ENCODE measurements at regions not wholly inside any gene's neighbourhood (a gene's known extent, or its start where the extent isn't known, plus 50 kb on each side); places are given as distances from the start of the nearest gene placed in this dataset.

GRCh38 chr10:133026726-133027395 lies 60.9 kb upstream of the ADGRA1 start:
- Histone ChIP-seq H3K79me2 (ENCODE audit: control insufficient read depth, insufficient read depth, low read length) (no peaks in the 10 kb centered on the region), H3K4ac (ENCODE audit: low read depth, low read length) (no peak overlapping the region), H3K27ac (ENCODE audit: low read depth, low read length) (no peak overlapping the region), H2AK5ac (ENCODE audit: low read length) (no peak overlapping the region), H3K36me3 (ENCODE audit: control insufficient read depth, insufficient read depth, low read length) (no peaks in the 10 kb centered on the region), H3K18ac (ENCODE audit: low read length) (no peak overlapping the region), H3K9ac (ENCODE audit: low read length) (no peak overlapping the region), H3K4me2 (ENCODE audit: low read length) (no peak overlapping the region), H4K8ac (ENCODE audit: low read depth, low read length) (no peak overlapping the region), H4K5ac (ENCODE audit: low read length) (no peak overlapping the region), H2BK120ac (ENCODE audit: low read depth, low read length) (no peak overlapping the region), H3K79me1 (ENCODE audit: low read length) (no peaks in the 10 kb centered on the region), H3K23ac (ENCODE audit: low read length) (no peak overlapping the region), H3K56ac (ENCODE audit: low read length) (no peak overlapping the region), H3K27me3 (ENCODE audit: insufficient read depth, low read length, poor library complexity) (no peaks in the 10 kb centered on the region), H3K4me1 (ENCODE audit: control insufficient read depth, low read depth, low read length) (no peaks in the 10 kb centered on the region), H2BK15ac (replicated peaks; ENCODE audit: low read depth) (no peak overlapping the region), H2BK5ac (ENCODE audit: low read length) (no peak overlapping the region), H3K4me3 (ENCODE audit: low read length) (no peak overlapping the region)
- DNase-seq = no peak
- WGBS (ENCODE audit: extremely low coverage, insufficient coverage, low lambda C conversion rate) = no CpG with 5 or more reads among the region's 22 CpGs

DNA sequence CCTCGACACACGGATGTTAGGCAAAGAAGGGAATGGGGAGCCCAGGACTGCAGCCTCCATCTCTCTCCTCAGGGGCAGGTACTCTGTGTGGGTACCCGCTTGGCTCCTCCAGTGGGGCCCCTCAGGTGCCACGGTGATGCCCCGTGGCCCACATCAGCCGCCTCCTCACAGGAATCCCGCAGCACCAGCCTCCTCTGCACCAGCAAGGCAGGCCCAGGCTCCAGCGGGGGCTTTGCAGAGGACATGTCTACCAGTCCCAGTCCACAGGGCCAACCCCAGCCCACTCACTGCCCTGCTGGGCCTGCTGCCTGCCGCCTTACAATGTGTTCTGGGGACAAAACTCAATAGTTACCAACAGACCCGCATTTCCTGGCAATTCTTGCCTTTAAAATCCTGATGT lies 61.6 kb upstream of the ADGRA1 start:
- Histone ChIP-seq H3K27ac (ENCODE audit: low read depth, low read length) (no peak overlapping the region), H4K8ac (ENCODE audit: low read depth, low read length) (no peak overlapping the region), H3K56ac (ENCODE audit: low read length) (no peak overlapping the region), H2AK5ac (ENCODE audit: low read length) (no peak overlapping the region), H3K23ac (ENCODE audit: low read length) (no peak overlapping the region), H3K4me3 (ENCODE audit: low read length) (no peak overlapping the region), H3K36me3 (ENCODE audit: control insufficient read depth, insufficient read depth, low read length) (no peaks in the 10 kb centered on the region), H2BK5ac (ENCODE audit: low read length) (no peak overlapping the region), H3K27me3 (ENCODE audit: insufficient read depth, low read length, poor library complexity) (no peaks in the 10 kb centered on the region), H3K79me2 (ENCODE audit: control insufficient read depth, insufficient read depth, low read length) (no peaks in the 10 kb centered on the region), H3K4me1 (ENCODE audit: control insufficient read depth, low read depth, low read length) (no peaks in the 10 kb centered on the region), H2BK120ac (ENCODE audit: low read depth, low read length) (no peak overlapping the region), H2BK15ac (replicated peaks; ENCODE audit: low read depth) (no peak overlapping the region), H3K18ac (ENCODE audit: low read length) (no peak overlapping the region), H3K9ac (ENCODE audit: low read length) (no peak overlapping the region), H3K4me2 (ENCODE audit: low read length) (no peak overlapping the region), H3K79me1 (ENCODE audit: low read length) (no peaks in the 10 kb centered on the region), H4K5ac (ENCODE audit: low read length) (no peak overlapping the region), H3K4ac (ENCODE audit: low read depth, low read length) (no peak overlapping the region)
- no CpG with 5 or more reads among the region's 10 CpGs for WGBS (ENCODE audit: extremely low coverage, insufficient coverage, low lambda C conversion rate)
- no peak for DNase-seq

DNA sequence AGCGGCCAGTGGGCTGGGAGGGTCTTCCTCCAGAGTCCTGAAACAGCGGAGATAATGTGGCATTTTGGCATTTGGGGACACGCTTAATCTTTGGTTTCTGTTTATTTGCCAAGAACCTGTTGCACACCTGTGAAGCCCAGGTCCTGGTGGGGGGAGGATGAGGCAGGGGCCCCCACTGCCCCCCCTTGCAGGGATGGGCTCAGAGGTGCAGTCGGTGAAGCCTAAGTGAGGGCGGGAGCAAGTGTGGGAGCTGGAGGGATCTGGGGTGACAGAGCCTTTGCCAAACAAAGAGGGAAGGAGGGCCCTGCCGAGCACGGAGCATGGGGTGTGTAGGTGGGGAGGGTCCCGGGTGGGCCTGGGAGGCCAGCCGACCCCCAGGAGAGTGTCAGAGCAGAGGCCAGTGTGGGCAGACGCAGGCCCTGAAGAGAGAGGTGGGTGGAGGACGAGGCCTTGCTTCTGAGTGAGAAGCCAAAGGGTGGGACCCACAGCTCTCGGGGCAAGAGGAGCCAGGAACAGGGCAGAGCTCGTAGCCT lies 62.1 kb upstream of the ADGRA1 start:
- Histone ChIP-seq H3K4ac (ENCODE audit: low read depth, low read length) (no peak overlapping the region), H2BK120ac (ENCODE audit: low read depth, low read length) (no peak overlapping the region), H3K56ac (ENCODE audit: low read length) (no peak overlapping the region), H4K5ac (ENCODE audit: low read length) (no peak overlapping the region), H3K18ac (ENCODE audit: low read length) (no peak overlapping the region), H3K79me2 (ENCODE audit: control insufficient read depth, insufficient read depth, low read length) (no peaks in the 10 kb centered on the region), H3K79me1 (ENCODE audit: low read length) (no peaks in the 10 kb centered on the region), H2BK15ac (replicated peaks; ENCODE audit: low read depth) (no peak overlapping the region), H3K27ac (ENCODE audit: low read depth, low read length) (no peak overlapping the region), H4K8ac (ENCODE audit: low read depth, low read length) (no peak overlapping the region), H3K27me3 (ENCODE audit: insufficient read depth, low read length, poor library complexity) (no peaks in the 10 kb centered on the region), H3K4me2 (ENCODE audit: low read length) (no peak overlapping the region), H3K4me1 (ENCODE audit: control insufficient read depth, low read depth, low read length) (no peaks in the 10 kb centered on the region), H3K4me3 (ENCODE audit: low read length) (no peak overlapping the region), H3K23ac (ENCODE audit: low read length) (no peak overlapping the region), H3K9ac (ENCODE audit: low read length) (no peak overlapping the region), H3K36me3 (ENCODE audit: control insufficient read depth, insufficient read depth, low read length) (no peaks in the 10 kb centered on the region), H2AK5ac (ENCODE audit: low read length) (no peak overlapping the region), H2BK5ac (ENCODE audit: low read length) (no peak overlapping the region)
- no CpG with 5 or more reads among the region's 13 CpGs for WGBS (ENCODE audit: extremely low coverage, insufficient coverage, low lambda C conversion rate)
- DNase-seq = no peak

- no CpG with 5 or more reads among the region's 34 CpGs for WGBS (ENCODE audit: extremely low coverage, insufficient coverage, low lambda C conversion rate)
Measured at GRCh38 chr10:133024704-133025557, 62.8 kb upstream of the ADGRA1 start.

GRCh38 chr10:133023216-133023843 lies 64.4 kb upstream of the ADGRA1 start:
- Histone ChIP-seq H3K56ac (ENCODE audit: low read length) (no peak overlapping the region), H3K27me3 (ENCODE audit: insufficient read depth, low read length, poor library complexity) (no peaks in the 10 kb centered on the region), H3K27ac (ENCODE audit: low read depth, low read length) (no peak overlapping the region), H2BK15ac (replicated peaks; ENCODE audit: low read depth) (no peak overlapping the region), H3K4me3 (ENCODE audit: low read length) (no peak overlapping the region), H3K79me2 (ENCODE audit: control insufficient read depth, insufficient read depth, low read length) (no peaks in the 10 kb centered on the region), H3K4ac (ENCODE audit: low read depth, low read length) (no peak overlapping the region), H4K5ac (ENCODE audit: low read length) (no peak overlapping the region), H4K8ac (ENCODE audit: low read depth, low read length) (no peak overlapping the region), H3K79me1 (ENCODE audit: low read length) (no peaks in the 10 kb centered on the region), H2BK120ac (ENCODE audit: low read depth, low read length) (no peak overlapping the region), H3K36me3 (ENCODE audit: control insufficient read depth, insufficient read depth, low read length) (no peaks in the 10 kb centered on the region), H3K4me1 (ENCODE audit: control insufficient read depth, low read depth, low read length) (no peaks in the 10 kb centered on the region), H3K4me2 (ENCODE audit: low read length) (no peak overlapping the region), H2BK5ac (ENCODE audit: low read length) (no peak overlapping the region), H2AK5ac (ENCODE audit: low read length) (no peak overlapping the region), H3K9ac (ENCODE audit: low read length) (no peak overlapping the region), H3K23ac (ENCODE audit: low read length) (no peak overlapping the region), H3K18ac (ENCODE audit: low read length) (no peak overlapping the region)
- DNase-seq = no peak
- WGBS (ENCODE audit: extremely low coverage, insufficient coverage, low lambda C conversion rate) = no CpG with 5 or more reads among the region's 31 CpGs

More at GRCh38 chr10:133024704-133025557, 62.8 kb upstream of the ADGRA1 start:
- Histone ChIP-seq H2BK5ac (ENCODE audit: low read length) (no peak overlapping the region), H3K4ac (ENCODE audit: low read depth, low read length) (no peak overlapping the region), H4K5ac (ENCODE audit: low read length) (no peak overlapping the region), H3K9ac (ENCODE audit: low read length) (no peak overlapping the region), H3K27me3 (ENCODE audit: insufficient read depth, low read length, poor library complexity) (no peaks in the 10 kb centered on the region), H3K4me1 (ENCODE audit: control insufficient read depth, low read depth, low read length) (no peaks in the 10 kb centered on the region), H3K27ac (ENCODE audit: low read depth, low read length) (no peak overlapping the region), H3K4me3 (ENCODE audit: low read length) (no peak overlapping the region), H3K4me2 (ENCODE audit: low read length) (no peak overlapping the region), H4K8ac (ENCODE audit: low read depth, low read length) (no peak overlapping the region), H2BK15ac (replicated peaks; ENCODE audit: low read depth) (no peak overlapping the region), H3K23ac (ENCODE audit: low read length) (no peak overlapping the region), H3K79me1 (ENCODE audit: low read length) (no peaks in the 10 kb centered on the region), H3K36me3 (ENCODE audit: control insufficient read depth, insufficient read depth, low read length) (no peaks in the 10 kb centered on the region), H3K18ac (ENCODE audit: low read length) (no peak overlapping the region), H3K56ac (ENCODE audit: low read length) (peak overlapping the region; percentile 5), H2AK5ac (ENCODE audit: low read length) (no peak overlapping the region), H2BK120ac (ENCODE audit: low read depth, low read length) (no peak overlapping the region), H3K79me2 (ENCODE audit: control insufficient read depth, insufficient read depth, low read length) (no peaks in the 10 kb centered on the region)
- DNase-seq = no peak

Data from mesendoderm (in vitro differentiated cells).